Loucy (cell line): ENCODE measurements at regions not wholly inside any gene's neighbourhood (a gene's known extent, or its start where the extent isn't known, plus 50 kb on each side); places are given as distances from the start of the nearest gene placed in this dataset.

Experiments
- H2AFZ ChIP-seq: fragments of 200-600 bp; sonication (generic); 2 replicates; pipeline ENCODE4 v1.6.0; 2016; ENCODE audit warnings: antibody characterized with exemption, mild to moderate bottlenecking, low read length, moderate library complexity
- H3F3A ChIP-seq: fragments of 200-600 bp; 2 replicates; pipeline ENCODE4 v1.6.0; 2016; ENCODE audit warnings: antibody characterized with exemption, low read depth, mild to moderate bottlenecking
- H3K27me3 ChIP-seq: fragments of 200-600 bp; sonication (generic); 2 replicates; pipeline ENCODE4 v1.6.1; 2014; ENCODE audit warnings: low read length, mild to moderate bottlenecking; ENCODE audit not compliant: insufficient read depth, poor library complexity, severe bottlenecking
- H3K36me3 ChIP-seq: fragments of 200-600 bp; sonication (generic); 2 replicates; pipeline ENCODE4 v1.6.1; 2016; ENCODE audit warnings: low read length; ENCODE audit not compliant: insufficient read depth
- H3K4me1 ChIP-seq: fragments of 200-600 bp; sonication (generic); 2 replicates; pipeline ENCODE4 v1.5.1; 2014; ENCODE audit warnings: low read length, mild to moderate bottlenecking; ENCODE audit not compliant: insufficient read depth, poor library complexity, severe bottlenecking
- H3K4me2 ChIP-seq: fragments of 200-600 bp; sonication (generic); 2 replicates; pipeline ENCODE4 v1.6.0; 2014; ENCODE audit warnings: antibody characterized with exemption, low read length, low read depth, mild to moderate bottlenecking; ENCODE audit not compliant: poor library complexity, severe bottlenecking
- H3K4me3 ChIP-seq: fragments of 200-600 bp; sonication (generic); 2 replicates; pipeline ENCODE4 v1.5.1; 2014; ENCODE audit warnings: low read length, mild to moderate bottlenecking, mixed read lengths; ENCODE audit not compliant: poor library complexity, severe bottlenecking
- H3K79me2 ChIP-seq: fragments of 200-600 bp; sonication (generic); 2 replicates; pipeline ENCODE4 v1.6.1; 2014; ENCODE audit warnings: low read length; ENCODE audit not compliant: insufficient read depth
- H3K9ac ChIP-seq: fragments of 200-600 bp; sonication (generic); 2 replicates; pipeline ENCODE4 v1.6.0; 2014; ENCODE audit warnings: mild to moderate bottlenecking, low read depth, low read length, moderate library complexity; ENCODE audit not compliant: poor library complexity, severe bottlenecking
- H3K9me2 ChIP-seq: fragments of 200-600 bp; sonication (generic); replicated peaks from 2 replicates; pipeline ENCODE4 v1.6.1; 2016; ENCODE audit warnings: low read depth, low read length, mixed read lengths
- H3K9me3 ChIP-seq: fragments of 200-600 bp; sonication (generic); 2 replicates; pipeline ENCODE4 v1.6.1; 2014; ENCODE audit warnings: mild to moderate bottlenecking, antibody characterized with exemption, low read length, low read depth; ENCODE audit not compliant: insufficient read depth
- H4K20me1 ChIP-seq: fragments of 200-600 bp; sonication (generic); 2 replicates; pipeline ENCODE4 v1.6.0; 2014; ENCODE audit warnings: antibody characterized with exemption, low read length, mild to moderate bottlenecking; ENCODE audit not compliant: insufficient read depth, poor library complexity, severe bottlenecking
- EZH2phosphoT487 ChIP-seq: fragments of 200-600 bp; IDR thresholded peaks from 2 replicates; pipeline ENCODE4 v1.6.1; 2018; ENCODE audit warnings: antibody characterized with exemption, mild to moderate bottlenecking, moderate library complexity, borderline replicate concordance
- TF ChIP-seq, protein P1 (sequence below): fragments of 200-600 bp; sonication (generic); conservative IDR thresholded peaks from 2 replicates; pipeline ENCODE4 v1.5.1; 2014; ENCODE audit warnings: mild to moderate bottlenecking, antibody characterized with exemption, low read length

GRCh38 chr2:145851730-145852129 lies 1331.8 kb upstream of the ZEB2 start:
- H3K36me3 ChIP-seq: no peaks in the 10 kb centered on the region
- H3F3A ChIP-seq: no peaks in the 10 kb centered on the region
- H3K4me1 ChIP-seq: no peaks in the 10 kb centered on the region
- H3K4me3 ChIP-seq: no peak overlapping the region
- no peaks in the 10 kb centered on the region for H3K9me2 ChIP-seq
- H3K4me2 ChIP-seq: no peak overlapping the region
- TF ChIP-seq, protein P1, sequence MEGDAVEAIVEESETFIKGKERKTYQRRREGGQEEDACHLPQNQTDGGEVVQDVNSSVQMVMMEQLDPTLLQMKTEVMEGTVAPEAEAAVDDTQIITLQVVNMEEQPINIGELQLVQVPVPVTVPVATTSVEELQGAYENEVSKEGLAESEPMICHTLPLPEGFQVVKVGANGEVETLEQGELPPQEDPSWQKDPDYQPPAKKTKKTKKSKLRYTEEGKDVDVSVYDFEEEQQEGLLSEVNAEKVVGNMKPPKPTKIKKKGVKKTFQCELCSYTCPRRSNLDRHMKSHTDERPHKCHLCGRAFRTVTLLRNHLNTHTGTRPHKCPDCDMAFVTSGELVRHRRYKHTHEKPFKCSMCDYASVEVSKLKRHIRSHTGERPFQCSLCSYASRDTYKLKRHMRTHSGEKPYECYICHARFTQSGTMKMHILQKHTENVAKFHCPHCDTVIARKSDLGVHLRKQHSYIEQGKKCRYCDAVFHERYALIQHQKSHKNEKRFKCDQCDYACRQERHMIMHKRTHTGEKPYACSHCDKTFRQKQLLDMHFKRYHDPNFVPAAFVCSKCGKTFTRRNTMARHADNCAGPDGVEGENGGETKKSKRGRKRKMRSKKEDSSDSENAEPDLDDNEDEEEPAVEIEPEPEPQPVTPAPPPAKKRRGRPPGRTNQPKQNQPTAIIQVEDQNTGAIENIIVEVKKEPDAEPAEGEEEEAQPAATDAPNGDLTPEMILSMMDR: no peak
- no peak for TF ChIP-seq EZH2phosphoT487
- no peaks in the 10 kb centered on the region for H3K9me3 ChIP-seq
- no peaks in the 10 kb centered on the region for H3K79me2 ChIP-seq
- no peak overlapping the region for H3K9ac ChIP-seq
- H2AFZ ChIP-seq: no peak overlapping the region
- no peaks in the 10 kb centered on the region for H4K20me1 ChIP-seq
- no peaks in the 10 kb centered on the region for H3K27me3 ChIP-seq

DNA sequence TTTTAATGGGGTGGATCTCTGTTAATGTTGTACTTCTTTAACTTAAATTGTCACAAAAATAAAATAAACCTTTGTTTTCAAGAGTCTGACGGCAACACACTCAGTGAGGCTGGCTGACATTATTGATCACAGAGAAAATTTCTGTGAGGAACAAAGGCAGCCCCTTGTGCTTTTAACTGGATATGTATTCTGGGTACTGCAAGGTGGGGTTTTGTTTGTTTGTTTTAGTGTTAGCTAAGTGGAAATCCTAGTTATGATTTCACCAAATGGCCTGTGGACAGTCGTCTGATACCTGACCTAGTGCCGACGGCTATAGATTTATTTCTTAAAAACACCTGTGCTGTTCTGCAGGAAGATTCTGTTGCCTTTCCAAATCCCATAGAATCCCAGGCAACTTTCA lies 1329.5 kb upstream of the ZEB2 start:
- Histone ChIP-seq H4K20me1 (no peaks in the 10 kb centered on the region), H3F3A (no peaks in the 10 kb centered on the region), H3K9ac (no peak overlapping the region), H3K79me2 (no peaks in the 10 kb centered on the region), H3K9me3 (no peaks in the 10 kb centered on the region), H3K4me3 (no peak overlapping the region), H3K36me3 (no peaks in the 10 kb centered on the region), H3K4me2 (no peak overlapping the region), H3K27me3 (no peaks in the 10 kb centered on the region), H3K9me2 (no peaks in the 10 kb centered on the region), H3K4me1 (no peaks in the 10 kb centered on the region), H2AFZ (no peak overlapping the region)
- TF ChIP-seq EZH2phosphoT487: no peak
- TF ChIP-seq, protein P1: no peak

DNA sequence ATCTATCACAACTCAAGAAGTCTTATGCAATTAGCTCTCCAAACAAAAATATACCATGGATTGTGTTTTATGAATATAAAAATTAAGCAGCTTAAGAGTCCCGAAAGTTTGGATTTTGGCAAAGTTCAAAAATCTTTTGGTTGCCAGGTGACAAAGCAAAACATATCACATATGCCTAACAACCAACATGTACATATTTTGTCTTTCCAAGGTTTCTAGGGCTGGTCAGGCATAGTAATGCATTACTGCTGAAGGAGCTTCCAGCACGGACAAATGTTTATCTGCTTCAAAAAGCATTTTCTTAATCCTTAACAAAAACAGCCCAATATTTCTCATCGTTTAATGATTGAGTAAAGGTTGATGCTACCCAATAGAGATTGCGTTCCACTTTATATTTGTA lies 1327.1 kb upstream of the ZEB2 start:
- no peaks in the 10 kb centered on the region for H4K20me1 ChIP-seq
- H2AFZ ChIP-seq: no peak overlapping the region
- H3K9ac ChIP-seq: no peak overlapping the region
- no peaks in the 10 kb centered on the region for H3F3A ChIP-seq
- H3K9me3 ChIP-seq: no peaks in the 10 kb centered on the region
- no peaks in the 10 kb centered on the region for H3K27me3 ChIP-seq
- no peaks in the 10 kb centered on the region for H3K79me2 ChIP-seq
- H3K4me2 ChIP-seq: no peak overlapping the region
- H3K9me2 ChIP-seq: no peaks in the 10 kb centered on the region
- no peak overlapping the region for H3K4me3 ChIP-seq
- H3K36me3 ChIP-seq: no peaks in the 10 kb centered on the region
- TF ChIP-seq EZH2phosphoT487: no peak
- TF ChIP-seq, protein P1: no peak
- H3K4me1 ChIP-seq: no peaks in the 10 kb centered on the region
